Neural cell (in vitro differentiated cells): ENCODE measurements at regions not wholly inside any gene's neighbourhood (a gene's known extent, or its start where the extent isn't known, plus 50 kb on each side); places are given as distances from the start of the nearest gene placed in this dataset.

Experiments used
- CTCF ChIP-seq: fragments of 450-650 bp; IDR thresholded peaks from 2 replicates; pipeline ENCODE4 v1.5.1; 2014; ENCODE audit warnings: antibody characterized with exemption, mild to moderate bottlenecking, moderate library complexity; ENCODE audit not compliant: poor library complexity, severe bottlenecking
- EP300 ChIP-seq: fragments of 450-650 bp; conservative IDR thresholded peaks from 2 replicates; pipeline ENCODE4 v1.6.1; 2014; ENCODE audit warnings: antibody characterized with exemption, mild to moderate bottlenecking, moderate library complexity; ENCODE audit not compliant: poor library complexity, severe bottlenecking
- EZH2 ChIP-seq: fragments of 200-600, 300-800 bp; shearing (Covaris generic), sonication (generic); IDR thresholded peaks from 2 replicates; pipeline ENCODE4 v1.6.1; 2014; ENCODE audit warnings: antibody characterized with exemption, low read length, borderline replicate concordance, mild to moderate bottlenecking; ENCODE audit not compliant: insufficient read depth, poor library complexity, severe bottlenecking
- MXI1 ChIP-seq: fragments of 450-650 bp; conservative IDR thresholded peaks from 2 replicates; pipeline ENCODE4 v1.6.1; 2014; ENCODE audit warnings: antibody characterized with exemption, mild to moderate bottlenecking; ENCODE audit not compliant: poor library complexity, severe bottlenecking
- RAD21 ChIP-seq: fragments of 450-650 bp; conservative IDR thresholded peaks from 2 replicates; pipeline ENCODE4 v1.6.1; 2014; ENCODE audit warnings: antibody characterized with exemption, mild to moderate bottlenecking, moderate library complexity
- SMC3 ChIP-seq: fragments of 450-650 bp; conservative IDR thresholded peaks from 2 replicates; pipeline ENCODE4 v1.6.1; 2014; ENCODE audit warnings: antibody characterized with exemption, mild to moderate bottlenecking, moderate library complexity; ENCODE audit not compliant: poor library complexity

- TF ChIP-seq EZH2 = no peak
- TF ChIP-seq CTCF = no peak
- no peak for TF ChIP-seq EP300
- TF ChIP-seq SMC3 = no peak
- TF ChIP-seq MXI1 = no peak
- no peak for TF ChIP-seq RAD21
Measured at GRCh38 chr5:69035665-69036064, 58.1 kb upstream of the SLC30A5 start.
